GM18519 (cell line): ENCODE measurements at regions not wholly inside any gene's neighbourhood (a gene's known extent, or its start where the extent isn't known, plus 50 kb on each side); places are given as distances from the start of the nearest gene placed in this dataset.
"Not testable (repeated sequence)": the region's sequence is repeated elsewhere in the genome, so short reads cannot be mapped to it uniquely, and the experiment has no call there.

ENCODE experiments used
- ATAC-seq: cut with Tn5 transposase; IDR thresholded peaks from one replicate; pipeline ENCODE4 v1.9.1; 2021; ENCODE audit warnings: mild to moderate bottlenecking, moderate library complexity; ENCODE audit not compliant: unreplicated experiment, low FRiP score

- ATAC-seq: no peak
Observed at GRCh38 chr2:149894760-149895159, 307.2 kb upstream of the MMADHC start.

GRCh38 chr2:149894226-149894625 lies 306.7 kb upstream of the MMADHC start:
- ATAC-seq: no peak

DNA sequence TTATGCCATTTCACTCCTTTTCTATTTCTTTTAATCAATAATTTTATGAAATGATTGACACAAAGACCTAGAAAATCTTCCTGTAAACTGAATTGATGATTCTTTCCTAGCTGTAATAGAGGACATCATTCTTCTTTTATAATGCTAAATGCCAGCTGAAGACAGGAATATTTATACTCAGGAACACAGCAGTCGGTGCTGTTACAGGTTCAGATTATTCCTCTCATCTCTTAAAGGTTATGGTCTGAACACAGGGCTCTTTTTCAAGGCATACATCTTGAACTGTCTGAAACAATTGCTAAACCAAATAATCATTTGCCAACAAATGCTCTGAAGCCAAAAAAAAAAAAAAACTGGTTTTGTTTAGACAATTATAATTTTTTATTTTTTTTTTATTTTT lies 305.0 kb upstream of the MMADHC start:
- no peak for ATAC-seq

DNA sequence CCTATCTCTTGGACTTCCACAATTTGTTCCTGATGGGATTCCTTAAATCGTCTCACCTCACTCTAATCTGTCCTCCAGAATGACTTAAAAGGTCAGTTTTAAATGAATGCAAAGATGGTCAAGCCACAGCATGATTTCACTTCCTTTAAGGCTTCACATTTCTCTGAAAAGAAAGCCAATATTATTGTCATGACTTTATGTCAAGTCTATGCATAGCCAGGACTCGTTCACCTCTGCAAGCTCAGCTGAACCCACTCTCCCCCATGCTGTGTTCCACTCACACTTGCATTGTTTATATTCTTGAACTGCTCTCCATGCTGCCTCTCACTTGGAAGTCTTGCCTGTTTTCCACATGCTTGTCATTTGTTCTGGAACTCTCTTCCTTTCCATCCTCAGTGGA lies 298.4 kb upstream of the MMADHC start:
- ATAC-seq: no peak

DNA sequence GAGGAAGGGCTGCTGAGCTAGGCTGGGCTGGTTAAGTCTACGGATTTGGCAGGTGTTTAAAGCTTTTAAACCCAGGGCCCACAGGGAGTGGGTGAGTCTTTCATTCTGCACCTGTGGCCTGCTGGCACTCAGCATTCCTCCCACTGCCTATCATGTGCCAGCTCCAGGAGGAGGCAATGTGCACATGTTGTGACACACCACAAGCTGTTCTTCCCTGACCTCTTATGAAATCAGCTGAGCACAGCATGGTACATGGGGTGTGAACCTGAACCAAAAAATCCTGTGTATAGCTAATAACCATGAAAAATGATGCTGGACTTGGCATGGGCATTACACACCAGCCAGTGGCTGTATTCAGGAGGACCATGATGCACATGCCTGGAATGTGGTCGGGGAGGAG lies 297.9 kb upstream of the MMADHC start:
- no peak for ATAC-seq

GRCh38 chr2:149884871-149885270 lies 297.3 kb upstream of the MMADHC start:
- ATAC-seq: no peak

DNA sequence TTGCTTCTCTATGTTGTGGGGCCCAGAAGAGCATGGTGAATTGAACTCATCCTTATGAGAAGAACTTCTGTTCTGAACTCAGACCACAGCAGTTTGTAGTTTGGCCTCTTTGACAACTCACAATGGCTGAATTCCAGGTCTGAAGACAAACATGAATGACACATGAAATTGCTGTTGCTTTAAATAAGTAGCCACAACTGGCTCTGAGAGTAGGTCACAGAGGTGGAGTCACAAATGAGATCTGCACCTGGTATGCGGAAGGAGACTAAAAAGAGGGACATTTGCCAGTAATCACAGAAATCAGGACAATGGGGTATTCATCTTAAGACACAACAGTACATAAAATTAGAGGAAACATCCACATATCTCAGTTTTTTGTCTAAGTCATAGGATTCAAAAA lies 290.3 kb upstream of the MMADHC start:
- ATAC-seq: no peak

DNA sequence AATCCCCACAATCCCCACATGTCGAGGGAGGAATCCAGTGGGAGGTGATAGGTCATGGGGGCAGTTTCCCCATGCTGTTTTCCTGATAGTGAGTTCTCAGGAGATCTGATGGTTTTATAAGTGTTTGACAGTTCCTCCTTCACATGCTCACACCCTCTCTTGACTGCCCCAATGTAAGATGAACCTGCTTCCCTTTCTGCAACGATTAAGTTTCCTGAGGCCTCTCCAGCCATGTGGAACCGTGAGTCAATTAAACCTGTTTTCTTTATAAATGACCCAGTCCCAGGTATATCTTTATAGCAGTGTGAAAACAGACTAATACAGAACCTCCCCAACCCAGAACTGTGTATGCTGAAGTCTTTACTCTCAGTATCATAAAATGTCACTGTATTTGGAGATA lies 289.5 kb upstream of the MMADHC start:
- ATAC-seq: no peak

GRCh38 chr2:149873936-149874335 lies 286.4 kb upstream of the MMADHC start:
- ATAC-seq: no peak

- ATAC-seq: no peak
Observed at GRCh38 chr2:149872638-149873150, 285.1 kb upstream of the MMADHC start.

DNA sequence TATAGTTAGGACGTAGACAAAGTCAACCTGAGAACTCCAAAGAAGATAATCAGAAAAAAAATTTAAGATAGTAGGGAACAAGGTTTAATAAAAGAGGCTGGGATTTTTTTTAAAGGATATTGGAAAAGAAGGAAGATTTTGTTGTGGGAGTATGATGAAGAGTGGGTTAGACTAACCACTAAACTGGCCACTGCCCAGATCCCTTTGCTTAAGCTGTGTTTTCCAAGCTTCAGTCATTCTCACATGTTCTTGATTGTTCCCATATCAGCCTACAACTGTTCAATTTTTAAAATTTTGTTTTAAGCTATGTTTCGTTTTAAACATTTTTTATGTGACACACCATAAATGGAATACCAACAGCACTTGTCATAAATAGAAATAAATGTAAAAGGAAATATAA lies 284.5 kb upstream of the MMADHC start:
- no peak for ATAC-seq

DNA sequence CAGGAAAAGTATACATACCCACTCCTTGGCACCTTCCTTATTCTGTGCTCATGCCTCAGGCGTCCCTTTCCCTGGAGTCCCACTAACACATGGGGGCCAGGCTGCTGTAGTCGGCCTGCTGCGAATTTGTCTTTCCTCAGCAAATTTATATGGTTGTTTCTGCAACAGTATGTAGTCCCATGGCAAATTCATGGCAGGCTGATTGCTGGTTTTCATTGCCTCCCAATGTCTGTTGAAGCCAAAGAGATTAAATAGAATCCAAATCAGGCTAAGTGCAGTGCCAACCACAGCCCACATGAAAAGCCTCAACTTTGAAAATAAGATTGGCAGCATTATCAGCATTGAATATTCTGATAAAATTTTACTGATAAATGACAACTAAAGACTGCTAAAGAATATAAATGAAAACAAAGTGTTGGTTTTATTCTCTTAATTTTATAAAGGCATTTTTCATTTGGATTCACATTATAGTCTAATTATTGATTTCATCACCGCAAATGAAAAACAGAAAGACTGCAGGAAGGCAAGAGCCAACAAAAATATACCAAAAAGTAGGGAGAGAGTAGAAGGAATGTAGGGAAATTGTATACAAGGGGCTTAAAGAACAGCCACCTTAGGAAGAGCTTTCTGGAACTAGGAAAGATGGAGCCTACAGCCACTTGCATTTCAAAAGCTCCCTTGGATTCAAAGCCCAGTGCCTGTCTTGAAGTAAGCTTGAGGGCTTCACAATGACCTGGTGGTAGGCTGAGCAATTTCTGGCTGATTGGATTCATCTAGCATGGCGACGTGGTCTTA lies 283.7 kb upstream of the MMADHC start:
- no peak for ATAC-seq

DNA sequence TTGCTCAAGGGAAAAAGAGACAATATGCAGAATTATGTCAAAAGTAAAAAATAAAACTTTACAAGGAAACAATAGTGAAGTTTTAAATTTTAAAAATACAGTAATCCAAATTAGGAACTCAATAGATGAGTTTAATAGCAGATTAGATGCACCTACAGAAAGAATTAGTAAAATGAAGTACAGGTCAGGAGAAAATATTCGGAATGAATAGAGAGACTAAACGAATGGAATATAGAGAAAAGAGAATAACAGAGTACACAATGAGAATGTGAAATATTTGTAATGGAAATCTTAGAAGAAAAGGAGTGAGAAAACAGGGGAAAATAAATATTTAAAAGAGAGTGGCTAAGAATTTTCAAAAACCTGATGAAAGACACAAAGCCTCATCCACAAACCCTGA lies 275.7 kb upstream of the MMADHC start:
- ATAC-seq: no peak

GRCh38 chr2:149861034-149861433 lies 273.5 kb upstream of the MMADHC start:
- ATAC-seq: no peak

DNA sequence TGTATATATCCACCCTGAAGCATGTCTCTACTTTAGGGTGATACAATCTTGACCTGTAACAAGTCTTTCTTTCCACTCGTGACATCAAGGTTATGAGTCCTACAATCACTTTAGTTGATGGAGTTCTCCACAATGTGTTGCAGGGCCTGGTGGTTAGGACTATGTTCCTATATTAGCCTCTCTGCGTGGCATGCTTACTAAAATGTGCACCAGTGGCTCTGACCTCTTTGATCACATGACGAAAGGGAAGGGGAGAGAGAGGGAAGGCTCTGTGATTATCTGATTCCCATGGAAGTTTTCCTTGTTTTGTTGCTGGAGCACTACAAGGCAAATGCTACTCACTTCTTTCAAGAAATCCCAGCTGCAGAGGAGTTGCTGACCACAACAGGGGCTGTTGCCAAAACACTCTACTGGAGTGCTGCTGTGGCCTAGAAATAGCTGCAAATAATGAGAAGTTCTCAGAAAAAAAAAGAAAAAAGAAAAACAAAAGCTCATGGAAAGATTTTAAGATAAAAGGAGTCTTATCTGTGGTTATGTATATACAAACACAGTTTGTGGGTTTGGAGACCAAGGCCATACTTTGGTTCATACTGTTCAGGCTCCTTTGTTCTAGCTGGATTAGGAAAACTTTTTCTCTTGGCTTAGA lies 272.8 kb upstream of the MMADHC start:
- no peak for ATAC-seq

- no peak for ATAC-seq
Observed at GRCh38 chr2:149858901-149859634, 271.5 kb upstream of the MMADHC start.

GRCh38 chr2:149858216-149858615 lies 270.6 kb upstream of the MMADHC start:
- ATAC-seq: no peak

DNA sequence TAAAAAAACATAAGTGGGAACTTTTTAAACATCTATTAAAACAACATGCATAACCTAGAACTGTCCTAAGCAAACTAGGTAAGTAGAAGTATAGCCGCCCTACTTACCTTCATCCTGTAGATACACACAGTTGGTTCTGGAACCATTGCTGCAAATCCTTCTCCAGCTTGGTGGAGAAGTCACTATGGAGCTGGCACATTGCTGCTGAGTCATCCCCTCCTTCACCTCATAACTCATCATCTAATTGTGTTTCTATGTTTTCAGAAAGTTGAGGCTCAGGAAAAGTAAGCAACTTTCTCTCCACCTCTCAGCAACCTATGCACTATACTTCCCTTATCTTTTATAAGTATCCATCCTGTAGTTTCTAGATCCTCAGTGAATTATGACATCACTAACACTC lies 269.8 kb upstream of the MMADHC start:
- ATAC-seq: no peak

GRCh38 chr2:149855859-149856258 lies 268.3 kb upstream of the MMADHC start:
- ATAC-seq: not testable (repeated sequence)

DNA sequence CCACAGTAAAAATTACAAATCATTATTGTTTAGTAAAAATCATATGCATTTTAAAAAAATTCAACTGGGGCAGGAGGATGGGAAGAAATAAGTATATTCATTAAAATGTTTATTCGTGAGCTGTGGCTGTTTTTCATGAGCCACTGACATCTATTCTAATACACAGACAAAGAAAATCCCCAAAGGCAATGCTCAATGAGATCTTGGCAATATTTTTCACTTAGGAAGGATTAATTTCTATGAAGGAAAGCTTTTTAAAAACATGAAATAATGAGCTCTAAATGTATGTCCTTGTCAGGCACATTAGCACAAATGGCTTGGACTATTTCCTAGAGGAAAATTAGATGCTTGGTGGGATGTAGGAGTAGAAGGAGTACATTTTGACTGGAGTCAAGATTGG lies 262.0 kb upstream of the MMADHC start:
- ATAC-seq: no peak

DNA sequence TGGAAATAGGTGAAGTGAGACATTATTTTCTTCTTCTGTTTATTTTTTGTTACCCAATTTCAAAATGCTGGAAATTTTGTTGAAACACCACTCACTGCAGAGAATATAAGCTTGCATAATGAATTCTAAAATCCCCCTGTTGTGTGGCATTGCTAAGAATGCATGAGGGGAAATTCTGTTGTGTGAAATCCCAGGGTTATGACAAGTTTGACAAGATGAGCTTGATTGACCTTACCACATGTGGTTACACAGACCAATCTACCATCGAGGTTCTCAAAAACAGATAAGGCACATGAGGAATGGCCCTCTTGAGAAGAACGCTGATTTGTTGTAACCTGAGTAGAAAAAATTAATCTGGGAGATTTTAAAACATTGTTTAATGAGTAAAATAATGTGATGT lies 261.6 kb upstream of the MMADHC start:
- no peak for ATAC-seq
